Nephron progenitor cell (in vitro differentiated cells): ENCODE measurements at regions not wholly inside any gene's neighbourhood (a gene's known extent, or its start where the extent isn't known, plus 50 kb on each side); places are given as distances from the start of the nearest gene placed in this dataset.

Experiments used
- DNase-seq: peaks from one replicate; pipeline ENCODE4 v3.0.0; 2021
- H3K27ac Mint-ChIP-seq: 2 replicates; pipeline ENCODE4 v1.8.0; 2021; ENCODE audit warnings: mild to moderate bottlenecking, moderate library complexity, mixed read lengths
- H3K27me3 Mint-ChIP-seq: 2 replicates; pipeline ENCODE4 v1.8.0; 2021; ENCODE audit warnings: mild to moderate bottlenecking, low read depth, mixed read lengths; ENCODE audit not compliant: poor library complexity
- H3K36me3 Mint-ChIP-seq: 2 replicates; pipeline ENCODE4 v1.8.0; 2021; ENCODE audit warnings: low read depth, mixed read lengths
- H3K4me1 Mint-ChIP-seq: 2 replicates; pipeline ENCODE4 v1.8.0; 2021; ENCODE audit warnings: mixed read lengths
- H3K4me3 Mint-ChIP-seq: 2 replicates; pipeline ENCODE4 v1.8.0; 2021; ENCODE audit warnings: mild to moderate bottlenecking, moderate library complexity, mixed read lengths
- H3K9me3 Mint-ChIP-seq: 2 replicates; pipeline ENCODE4 v1.8.0; 2021; ENCODE audit warnings: mild to moderate bottlenecking, moderate library complexity, mixed read lengths
- TF ChIP-seq, protein P1 (sequence below): fragments of 200-600 bp; sonication (generic); IDR thresholded peaks from 2 replicates; pipeline ENCODE4 v1.5.0; 2021; ENCODE audit warnings: antibody characterized with exemption

DNA sequence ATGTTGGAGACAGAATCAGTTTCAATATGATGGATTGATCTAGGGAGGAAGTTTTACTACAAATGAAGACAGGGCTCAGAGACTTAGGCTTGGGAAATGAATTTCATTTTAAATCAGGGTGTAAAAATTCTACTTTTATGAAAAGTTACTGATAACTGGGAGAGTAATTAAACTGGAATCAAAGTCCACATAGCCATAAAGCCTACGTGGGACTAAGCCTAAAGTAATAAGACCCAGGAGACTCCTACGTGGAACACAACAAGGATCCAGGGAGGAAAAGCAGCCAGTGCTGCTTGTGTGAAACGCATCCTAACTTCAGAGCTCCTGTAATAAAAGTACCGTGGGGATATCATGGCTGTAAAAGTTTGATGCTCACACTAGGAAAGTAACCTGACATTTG is 152.0 kb upstream of the MYO16 start:
- Mint-ChIP-seq H3K36me3 (no peaks in the 10 kb centered on the region), H3K4me3 (no peak overlapping the region), H3K9me3 (no peaks in the 10 kb centered on the region), H3K27ac (no peak overlapping the region), H3K4me1 (no peaks in the 10 kb centered on the region), H3K27me3 (peaks cover 11% of the 10 kb centered on the region)
- DNase-seq = no peak
- TF ChIP-seq, protein P1, sequence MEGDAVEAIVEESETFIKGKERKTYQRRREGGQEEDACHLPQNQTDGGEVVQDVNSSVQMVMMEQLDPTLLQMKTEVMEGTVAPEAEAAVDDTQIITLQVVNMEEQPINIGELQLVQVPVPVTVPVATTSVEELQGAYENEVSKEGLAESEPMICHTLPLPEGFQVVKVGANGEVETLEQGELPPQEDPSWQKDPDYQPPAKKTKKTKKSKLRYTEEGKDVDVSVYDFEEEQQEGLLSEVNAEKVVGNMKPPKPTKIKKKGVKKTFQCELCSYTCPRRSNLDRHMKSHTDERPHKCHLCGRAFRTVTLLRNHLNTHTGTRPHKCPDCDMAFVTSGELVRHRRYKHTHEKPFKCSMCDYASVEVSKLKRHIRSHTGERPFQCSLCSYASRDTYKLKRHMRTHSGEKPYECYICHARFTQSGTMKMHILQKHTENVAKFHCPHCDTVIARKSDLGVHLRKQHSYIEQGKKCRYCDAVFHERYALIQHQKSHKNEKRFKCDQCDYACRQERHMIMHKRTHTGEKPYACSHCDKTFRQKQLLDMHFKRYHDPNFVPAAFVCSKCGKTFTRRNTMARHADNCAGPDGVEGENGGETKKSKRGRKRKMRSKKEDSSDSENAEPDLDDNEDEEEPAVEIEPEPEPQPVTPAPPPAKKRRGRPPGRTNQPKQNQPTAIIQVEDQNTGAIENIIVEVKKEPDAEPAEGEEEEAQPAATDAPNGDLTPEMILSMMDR = no peak

- Mint-ChIP-seq H3K27ac (no peak overlapping the region), H3K9me3 (no peaks in the 10 kb centered on the region), H3K36me3 (no peaks in the 10 kb centered on the region), H3K4me1 (no peaks in the 10 kb centered on the region), H3K4me3 (no peak overlapping the region), H3K27me3 (peaks cover 11% of the 10 kb centered on the region)
- DNase-seq = no peak
- TF ChIP-seq, protein P1 = no peak
Measured at GRCh38 chr13:108478179-108478578, 151.2 kb upstream of the MYO16 start.

DNA sequence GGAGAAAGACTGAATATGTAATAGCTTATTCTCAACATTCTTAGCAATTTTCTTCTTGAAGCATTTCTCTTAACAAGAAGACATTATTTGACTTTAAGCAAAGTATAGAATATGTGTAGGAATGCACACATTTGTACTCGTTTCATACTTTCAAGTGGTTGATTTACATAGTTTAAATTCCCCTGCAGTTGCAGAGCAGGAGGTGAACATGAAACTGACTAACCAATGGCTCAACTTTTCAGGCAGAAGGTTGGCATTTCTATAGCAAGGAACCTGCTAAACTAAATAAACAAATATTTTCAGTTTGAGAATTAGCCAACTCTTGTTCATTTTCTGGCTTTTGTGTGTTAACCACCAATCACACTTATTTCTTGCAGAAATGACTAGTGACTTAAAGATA is 145.4 kb upstream of the MYO16 start:
- H3K27me3 Mint-ChIP-seq = peaks cover 8% of the 10 kb centered on the region
- H3K27ac Mint-ChIP-seq = no peak overlapping the region
- no peak for DNase-seq
- TF ChIP-seq, protein P1 = no peak
- H3K36me3 Mint-ChIP-seq = no peaks in the 10 kb centered on the region
- H3K4me1 Mint-ChIP-seq = peaks cover 4% of the 10 kb centered on the region
- H3K4me3 Mint-ChIP-seq = no peak overlapping the region
- no peaks in the 10 kb centered on the region for H3K9me3 Mint-ChIP-seq

DNA sequence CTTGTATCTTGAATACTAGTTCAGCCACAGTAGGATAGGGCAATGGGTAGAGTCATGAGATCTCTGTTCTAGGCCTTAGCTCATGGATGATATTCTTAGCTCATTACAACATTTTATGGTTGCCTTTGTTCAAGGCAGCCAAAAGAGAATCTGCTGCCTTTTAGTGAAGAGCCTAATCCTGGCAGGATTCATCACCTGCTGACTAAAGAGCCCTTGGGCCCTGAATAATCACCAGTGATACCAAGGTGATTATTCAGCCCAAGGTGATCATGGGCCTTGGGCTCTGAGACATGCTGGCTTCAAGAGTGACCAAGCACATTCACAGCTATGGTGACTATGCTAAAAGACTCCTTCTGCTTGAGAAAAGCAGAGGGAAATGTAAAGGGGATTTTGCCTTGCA is 143.3 kb upstream of the MYO16 start:
- TF ChIP-seq, protein P1 = no peak
- DNase-seq = no peak
- no peak overlapping the region for H3K4me3 Mint-ChIP-seq
- H3K27ac Mint-ChIP-seq = no peak overlapping the region
- H3K9me3 Mint-ChIP-seq = peaks cover 13% of the 10 kb centered on the region
- peaks cover 4% of the 10 kb centered on the region for H3K4me1 Mint-ChIP-seq
- peaks cover 5% of the 10 kb centered on the region for H3K27me3 Mint-ChIP-seq
- no peaks in the 10 kb centered on the region for H3K36me3 Mint-ChIP-seq

DNA sequence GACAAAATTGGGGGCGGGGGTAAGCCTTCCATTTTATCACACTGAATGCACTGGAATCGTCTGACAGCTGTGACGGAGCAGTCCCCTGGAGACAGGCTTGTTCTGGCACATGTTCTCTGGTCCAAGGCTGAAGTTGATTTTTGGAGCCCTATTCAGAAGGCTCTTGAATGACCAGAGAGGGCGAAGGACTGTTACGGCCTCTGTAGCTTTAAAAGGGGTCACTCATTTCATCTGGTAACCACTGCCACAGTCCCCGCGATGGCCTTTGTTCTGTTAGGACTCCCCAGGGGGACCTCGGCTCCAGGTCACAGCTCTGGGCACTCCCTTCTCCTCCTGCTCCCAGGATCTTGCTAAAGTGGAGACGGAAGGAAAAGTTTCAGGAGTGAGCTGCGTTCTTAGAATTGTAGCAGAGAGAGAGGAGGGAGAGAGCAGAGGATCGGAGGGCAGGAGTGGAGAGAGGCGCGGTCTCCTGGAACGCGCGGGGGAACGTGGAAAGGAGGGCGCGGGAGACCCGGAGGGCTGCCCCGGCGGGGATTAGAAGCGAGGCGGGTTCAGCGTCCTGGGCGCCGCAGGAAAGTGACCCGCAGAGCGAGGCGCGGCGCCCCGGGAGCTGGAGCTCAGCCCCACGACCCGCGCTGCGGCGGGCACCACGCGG is 134.3 kb upstream of the MYO16 start:
- H3K27ac Mint-ChIP-seq = no peak overlapping the region
- H3K4me3 Mint-ChIP-seq = peak overlapping the region; percentile 94
- peaks cover 13% of the 10 kb centered on the region for H3K9me3 Mint-ChIP-seq
- DNase-seq = no peak
- peaks cover 26% of the 10 kb centered on the region for H3K4me1 Mint-ChIP-seq
- TF ChIP-seq, protein P1 = no peak
- H3K36me3 Mint-ChIP-seq = no peaks in the 10 kb centered on the region
- H3K27me3 Mint-ChIP-seq = peaks cover 39% of the 10 kb centered on the region

- peaks cover 44% of the 10 kb centered on the region for H3K27me3 Mint-ChIP-seq
- no peaks in the 10 kb centered on the region for H3K36me3 Mint-ChIP-seq
- peak; percentile 62 for DNase-seq
- peaks cover 31% of the 10 kb centered on the region for H3K4me1 Mint-ChIP-seq
- TF ChIP-seq, protein P1 = no peak
- H3K4me3 Mint-ChIP-seq = peak overlapping the region; percentile 94
- peaks cover 8% of the 10 kb centered on the region for H3K9me3 Mint-ChIP-seq
- no peak overlapping the region for H3K27ac Mint-ChIP-seq
Measured at GRCh38 chr13:108495646-108496361, 133.6 kb upstream of the MYO16 start.
